ENCODE measurements at regions not wholly inside any gene's neighbourhood (a gene's known extent, or its start where the extent isn't known, plus 50 kb on each side); places are given as distances from the start of the nearest gene placed in this dataset.

DNA sequence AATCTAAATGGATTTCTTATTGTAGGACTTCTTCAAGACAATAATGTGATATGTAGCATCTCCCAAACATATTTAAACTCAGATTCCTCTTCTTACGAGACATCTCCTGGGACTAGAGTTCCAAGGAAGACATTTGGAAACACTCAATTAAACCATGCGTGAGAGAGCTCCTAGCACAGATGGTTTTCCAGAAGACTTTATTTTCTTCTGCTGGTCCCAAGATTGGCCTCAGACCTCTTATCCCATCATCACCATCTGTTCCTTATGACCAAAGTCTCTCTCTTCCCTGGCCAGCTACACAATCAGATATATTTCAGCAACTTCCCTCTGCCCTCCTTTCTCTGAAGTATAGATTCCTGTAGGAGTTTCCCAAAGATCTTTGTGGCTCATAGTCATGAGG is 93.2 kb upstream of the JARID2 start (continued):
- TF ChIP-seq SMAD4 (CRISPR knock-in tag; IDR thresholded peaks at IDR 0.05) = no peak
- TF ChIP-seq NFYB (CRISPR knock-in tag; conservative IDR thresholded peaks at IDR 0.05; ENCODE audit: low read depth) = no peak
- no peak for TF ChIP-seq ZNF425 (CRISPR knock-in tag; conservative IDR thresholded peaks at IDR 0.05)
- no peak for TF ChIP-seq GRHL2 (CRISPR knock-in tag; IDR thresholded peaks at IDR 0.05; ENCODE audit: insufficient replicate concordance, severe bottlenecking)
- no peak for TF ChIP-seq JUN (CRISPR knock-in tag; IDR thresholded peaks at IDR 0.05)
- no peak for TF ChIP-seq FOXP4 (CRISPR knock-in tag; IDR thresholded peaks at IDR 0.05)
- TF ChIP-seq TCF7 (CRISPR knock-in tag; IDR thresholded peaks at IDR 0.05; ENCODE audit: low read depth) = no peak
- no peak for TF ChIP-seq GABPB1 (CRISPR knock-in tag; IDR thresholded peaks at IDR 0.05)
- no peak for TF ChIP-seq ELF4 (CRISPR knock-in tag; IDR thresholded peaks at IDR 0.05; ENCODE audit: low read depth)
- TF ChIP-seq MAX (CRISPR knock-in tag; IDR thresholded peaks at IDR 0.05) = no peak

DNA sequence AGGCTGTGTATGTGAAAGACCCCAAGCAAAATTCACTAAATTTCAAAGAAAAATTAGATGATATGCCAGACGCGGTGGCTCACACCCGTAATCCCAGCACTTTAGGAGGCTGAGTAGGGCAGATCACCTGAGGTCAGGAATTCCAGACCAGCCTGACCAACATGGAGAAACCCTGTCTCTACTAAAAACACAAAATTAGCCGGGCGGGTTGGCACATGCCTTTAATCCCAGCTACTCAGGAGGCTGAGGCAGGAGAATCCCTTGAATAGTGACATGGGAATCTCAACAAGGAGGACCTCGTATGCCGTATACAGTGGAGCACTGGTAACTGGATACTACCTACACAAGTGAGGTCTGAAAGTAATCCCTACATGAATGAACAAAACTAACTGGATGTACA is 92.7 kb upstream of the JARID2 start:
- H3K27ac Mint-ChIP-seq = no peak overlapping the region
- no peaks in the 10 kb centered on the region for H3K36me3 Mint-ChIP-seq
- H3K4me3 Mint-ChIP-seq = no peak overlapping the region
- H3K9me3 Mint-ChIP-seq = no peaks in the 10 kb centered on the region; the same call in 1 of the 2 replicates
- H3K4me1 Mint-ChIP-seq = peaks cover 5% of the 10 kb centered on the region
- TF ChIP-seq NR3C1 (CRISPR knock-in tag; conservative IDR thresholded peaks at IDR 0.05; ENCODE audit: low read depth) (no peak), FOXK1 (CRISPR knock-in tag; IDR thresholded peaks at IDR 0.05) (no peak), PREB (CRISPR knock-in tag; IDR thresholded peaks at IDR 0.05; ENCODE audit: borderline replicate concordance) (no peak), ESRRA (CRISPR knock-in tag; IDR thresholded peaks at IDR 0.05; ENCODE audit: borderline replicate concordance) (no peak), TEAD1 (CRISPR knock-in tag; IDR thresholded peaks at IDR 0.05) (no peak), SMAD3 (CRISPR knock-in tag; IDR thresholded peaks at IDR 0.05; ENCODE audit: borderline replicate concordance) (no peak), FOXP4 (CRISPR knock-in tag; IDR thresholded peaks at IDR 0.05) (no peak), ARID4B (CRISPR knock-in tag; IDR thresholded peaks at IDR 0.05; ENCODE audit: borderline replicate concordance) (no peak)
- TF ChIP-seq, protein P1, sequence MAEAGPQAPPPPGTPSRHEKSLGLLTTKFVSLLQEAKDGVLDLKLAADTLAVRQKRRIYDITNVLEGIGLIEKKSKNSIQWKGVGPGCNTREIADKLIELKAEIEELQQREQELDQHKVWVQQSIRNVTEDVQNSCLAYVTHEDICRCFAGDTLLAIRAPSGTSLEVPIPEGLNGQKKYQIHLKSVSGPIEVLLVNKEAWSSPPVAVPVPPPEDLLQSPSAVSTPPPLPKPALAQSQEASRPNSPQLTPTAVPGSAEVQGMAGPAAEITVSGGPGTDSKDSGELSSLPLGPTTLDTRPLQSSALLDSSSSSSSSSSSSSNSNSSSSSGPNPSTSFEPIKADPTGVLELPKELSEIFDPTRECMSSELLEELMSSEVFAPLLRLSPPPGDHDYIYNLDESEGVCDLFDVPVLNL (CRISPR knock-in tag; IDR thresholded peaks at IDR 0.05; ENCODE audit: borderline replicate concordance, low read depth) = no peak
- TF ChIP-seq, protein P2, sequence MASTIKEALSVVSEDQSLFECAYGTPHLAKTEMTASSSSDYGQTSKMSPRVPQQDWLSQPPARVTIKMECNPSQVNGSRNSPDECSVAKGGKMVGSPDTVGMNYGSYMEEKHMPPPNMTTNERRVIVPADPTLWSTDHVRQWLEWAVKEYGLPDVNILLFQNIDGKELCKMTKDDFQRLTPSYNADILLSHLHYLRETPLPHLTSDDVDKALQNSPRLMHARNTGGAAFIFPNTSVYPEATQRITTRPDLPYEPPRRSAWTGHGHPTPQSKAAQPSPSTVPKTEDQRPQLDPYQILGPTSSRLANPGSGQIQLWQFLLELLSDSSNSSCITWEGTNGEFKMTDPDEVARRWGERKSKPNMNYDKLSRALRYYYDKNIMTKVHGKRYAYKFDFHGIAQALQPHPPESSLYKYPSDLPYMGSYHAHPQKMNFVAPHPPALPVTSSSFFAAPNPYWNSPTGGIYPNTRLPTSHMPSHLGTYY (CRISPR knock-in tag; IDR thresholded peaks at IDR 0.05) = no peak
- ChIA-PET POLR2A (no interaction called here), CTCF (no interaction called here)
- no peaks in the 10 kb centered on the region for H3K27me3 Mint-ChIP-seq (ENCODE audit: low read depth)
- no peak for ATAC-seq
- DNase-seq (ENCODE audit: low spot score) = no peak
